AML-193 (cell line): ENCODE measurements at regions not wholly inside any gene's neighbourhood (a gene's known extent, or its start where the extent isn't known, plus 50 kb on each side); places are given as distances from the start of the nearest gene placed in this dataset.

ENCODE experiments used
- DNase-seq, 2 experiments: peaks; one replicate each; lab custom pipeline; 2025; lab: John Stamatoyannopoulos, UW

- no peak for DNase-seq
Measured at GRCh38 chr2:205902041-205902899, 183.7 kb downstream of the INO80D start.

- DNase-seq = no peak
Measured at GRCh38 chr2:205901491-205901890, 184.5 kb downstream of the INO80D start.

- DNase-seq = no peak
Measured at GRCh38 chr2:205898744-205899143, 187.2 kb downstream of the INO80D start.

DNA sequence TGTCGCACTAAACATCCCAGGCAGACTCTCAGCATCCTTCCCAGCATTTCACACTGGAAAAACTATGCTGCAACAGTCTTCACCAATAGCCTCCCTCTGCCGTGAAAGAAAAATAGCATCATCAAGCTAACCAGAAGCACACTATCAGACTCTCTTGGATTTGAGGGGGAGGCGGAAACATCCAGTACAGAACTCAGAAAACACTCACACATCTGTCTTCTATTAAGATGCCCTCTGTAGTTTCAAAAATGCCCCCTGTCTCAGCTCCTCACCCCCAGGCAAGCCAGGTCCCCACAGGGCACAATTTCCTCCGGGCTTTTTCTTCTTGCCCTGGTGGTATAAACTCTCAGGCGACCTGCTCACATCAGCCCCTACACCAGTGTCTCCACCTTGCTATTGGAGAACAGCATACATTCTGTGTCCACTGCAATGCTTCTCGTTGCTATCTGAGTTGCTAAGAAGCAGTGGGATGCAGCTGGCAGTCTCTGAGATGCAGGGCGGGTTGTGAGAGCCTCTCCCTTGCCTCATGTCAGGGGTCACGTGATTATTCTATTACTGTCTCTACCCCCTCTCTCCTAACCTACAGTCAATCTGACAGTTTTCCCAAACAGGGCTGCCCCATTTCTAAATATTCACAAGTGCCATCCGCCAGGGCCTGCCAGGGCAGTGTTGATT is 189.9 kb downstream of the INO80D start:
- no peak for DNase-seq

GRCh38 chr2:205892665-205893259 is 193.2 kb downstream of the INO80D start:
- no peak for DNase-seq

- no peak for DNase-seq
Measured at GRCh38 chr2:205892251-205892655, 193.7 kb downstream of the INO80D start.

GRCh38 chr2:205889114-205889513 is 196.9 kb downstream of the INO80D start:
- DNase-seq = no peak

GRCh38 chr2:205887637-205888036 is 198.3 kb downstream of the INO80D start:
- DNase-seq = no peak

GRCh38 chr2:205885492-205886099 is 200.4 kb downstream of the INO80D start:
- DNase-seq = peak; percentile 12 to 15

GRCh38 chr2:205883965-205884364 is 201.7 kb downstream of the NRP2 start:
- DNase-seq = no peak

DNA sequence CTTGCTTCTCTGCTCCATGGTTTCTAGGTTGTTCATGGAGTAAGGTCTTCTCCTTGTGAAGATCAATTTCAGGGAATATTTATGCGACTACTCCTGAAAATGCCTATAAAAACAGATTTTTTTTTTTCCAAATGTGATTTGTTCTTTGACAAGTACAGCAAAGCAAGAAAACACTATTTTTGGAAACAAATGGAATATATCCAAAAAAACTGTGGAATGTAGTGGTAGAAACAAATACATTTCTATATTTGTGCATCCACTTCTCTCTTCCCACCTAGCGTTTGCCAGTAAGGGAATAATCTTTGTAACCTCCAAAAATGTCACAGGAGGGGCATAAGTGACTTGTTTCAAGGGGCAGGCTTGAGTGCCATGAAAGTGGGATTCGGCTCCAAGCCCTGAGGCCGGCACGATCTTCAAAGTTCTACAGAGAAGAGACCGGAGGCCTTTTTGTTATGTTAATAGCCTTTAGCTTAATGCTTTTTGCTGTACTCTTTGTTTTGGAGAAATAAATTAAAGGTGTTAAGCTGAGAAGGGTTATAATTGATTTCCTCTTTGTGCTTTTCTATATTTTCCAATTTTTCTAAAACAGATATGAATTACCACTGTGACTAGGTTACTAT is 200.6 kb downstream of the NRP2 start:
- DNase-seq = no peak

DNA sequence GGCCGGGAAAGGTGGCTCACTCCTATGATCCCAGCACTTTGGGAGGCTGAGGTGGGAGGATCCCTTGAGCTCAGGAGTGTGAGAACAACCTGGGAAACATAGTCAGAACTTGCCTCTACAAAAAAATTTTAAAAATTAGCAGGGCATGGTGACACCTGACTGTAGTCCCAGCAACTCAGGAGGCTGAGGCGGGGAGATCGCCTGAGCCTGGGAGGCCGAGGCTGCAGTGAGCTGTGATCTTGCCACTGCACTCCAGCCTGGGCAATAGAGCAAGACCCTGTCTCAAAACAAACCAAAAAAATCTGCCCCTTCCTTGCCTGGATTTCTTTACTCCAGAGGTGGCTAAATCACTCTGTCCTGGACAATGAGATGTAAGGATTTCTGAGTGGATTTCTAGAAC is 197.7 kb downstream of the NRP2 start:
- no peak for DNase-seq

- no peak for DNase-seq
Measured at GRCh38 chr2:205878999-205879762, 196.9 kb downstream of the NRP2 start.

- no peak for DNase-seq
Measured at GRCh38 chr2:205877496-205877895, 195.2 kb downstream of the NRP2 start.

DNA sequence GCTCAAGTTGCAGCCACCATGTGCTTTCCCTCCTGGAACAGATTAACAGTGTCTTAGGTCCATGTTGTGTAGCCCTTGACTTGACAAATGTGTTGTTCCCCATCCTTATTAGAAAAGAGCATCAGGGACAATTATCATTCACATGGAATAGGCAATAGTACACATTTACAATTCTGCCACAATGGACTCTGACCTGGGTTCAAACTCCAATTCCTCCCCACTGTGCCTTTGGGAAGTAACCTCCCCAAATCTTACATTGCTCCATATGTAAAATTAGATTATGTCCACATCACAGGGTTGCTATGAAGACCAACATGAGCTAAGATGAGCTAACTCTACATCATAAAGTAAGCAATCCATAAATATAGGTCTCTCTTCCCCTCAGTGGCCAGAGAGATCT is 193.8 kb downstream of the NRP2 start:
- DNase-seq = no peak

- DNase-seq = no peak
Measured at GRCh38 chr2:205872716-205873115, 190.4 kb downstream of the NRP2 start.

- DNase-seq = peak in 1 of 2 experiments; percentile 4
Measured at GRCh38 chr2:205869439-205869838, 187.1 kb downstream of the NRP2 start.

DNA sequence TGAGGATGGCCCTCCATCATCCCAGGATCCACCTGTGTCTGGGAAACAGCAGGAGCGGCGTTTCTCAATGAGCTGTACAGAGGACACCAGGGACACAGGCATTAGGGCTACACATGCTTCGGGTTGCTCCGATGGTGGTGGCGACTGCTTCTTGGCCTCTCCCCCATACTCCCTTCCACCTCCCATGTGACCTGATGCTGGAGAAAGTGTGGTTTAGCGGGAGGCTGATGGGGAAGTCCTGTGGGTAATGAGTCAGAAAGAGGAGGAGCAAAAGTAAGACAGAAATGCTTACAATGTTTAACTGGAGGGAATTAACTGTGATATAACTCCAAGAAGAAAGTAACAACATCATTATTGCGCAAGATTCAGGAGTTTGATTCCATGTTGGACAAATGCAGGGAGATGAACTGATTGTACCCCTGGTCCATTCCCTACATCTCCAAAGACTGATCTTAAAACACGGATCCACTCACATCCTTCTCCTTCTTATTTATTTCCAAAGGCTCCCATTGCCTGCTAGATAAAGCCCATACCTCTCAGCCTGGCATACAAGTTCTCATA is 186.6 kb downstream of the NRP2 start:
- peak; percentile 36 to 42 for DNase-seq

- no peak for DNase-seq
Measured at GRCh38 chr2:205868053-205868452, 185.8 kb downstream of the NRP2 start.

GRCh38 chr2:205867371-205867770 is 185.1 kb downstream of the NRP2 start:
- DNase-seq = no peak

DNA sequence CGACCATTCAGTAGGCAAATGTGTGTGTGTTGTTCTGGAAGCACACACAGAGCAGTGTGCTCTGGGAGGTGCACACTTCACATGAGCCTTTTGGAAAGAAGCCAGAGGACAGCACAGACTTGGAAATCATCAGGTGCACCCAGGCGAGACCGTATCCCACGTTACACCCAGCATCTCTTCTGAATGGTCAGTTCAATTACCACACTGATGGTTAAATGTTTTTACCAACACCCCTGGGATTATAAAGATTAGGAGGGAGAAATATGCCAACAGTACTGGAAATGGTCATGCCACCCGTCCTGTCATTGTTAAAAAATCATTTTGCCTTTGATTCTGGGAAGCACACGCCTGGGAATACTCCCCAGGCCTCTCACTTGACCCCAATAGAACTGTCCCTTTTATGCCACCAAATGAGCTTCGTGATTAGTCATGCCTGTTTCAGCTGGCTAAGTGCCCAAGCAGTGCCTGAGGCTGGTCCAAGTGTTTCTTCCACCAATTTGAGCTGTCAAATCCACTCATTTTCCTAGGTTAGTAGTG is 183.7 kb downstream of the NRP2 start:
- no peak for DNase-seq
